ENCODE measurements at regions not wholly inside any gene's neighbourhood (a gene's known extent, or its start where the extent isn't known, plus 50 kb on each side); places are given as distances from the start of the nearest gene placed in this dataset.

DNA sequence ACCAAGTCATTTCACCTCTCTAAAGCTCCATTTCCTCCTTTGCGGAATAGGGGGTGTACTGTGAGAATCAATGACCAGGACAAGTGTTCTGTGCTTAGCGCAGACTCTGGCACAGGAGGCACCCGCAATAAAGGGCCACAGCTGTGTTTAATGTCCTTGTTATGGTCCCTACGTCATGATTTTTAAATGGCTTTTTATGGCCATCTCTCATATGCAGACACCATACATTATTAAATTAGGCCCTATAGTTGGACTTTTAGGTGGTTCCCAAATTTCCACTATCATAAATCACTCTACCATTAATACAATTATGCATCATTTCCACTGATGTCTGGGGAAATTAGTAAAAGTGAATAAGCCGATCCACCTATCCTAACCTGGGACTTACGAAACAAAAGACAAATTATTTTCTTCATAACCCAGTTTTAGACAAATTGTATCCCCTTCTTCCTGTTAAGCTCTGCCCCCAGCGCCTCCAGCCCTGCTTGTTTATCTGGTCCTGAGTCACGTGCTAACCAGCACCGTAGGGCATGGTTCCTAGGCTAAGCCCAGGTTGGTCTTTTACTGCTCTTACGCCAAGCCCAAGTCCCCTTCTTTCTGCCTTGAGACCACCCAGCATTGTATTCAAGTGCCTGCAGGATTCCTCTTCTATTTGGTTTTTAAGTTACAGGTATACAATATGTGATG is 278.3 kb downstream of the SHQ1 start:
- TF ChIP-seq, protein P1, sequence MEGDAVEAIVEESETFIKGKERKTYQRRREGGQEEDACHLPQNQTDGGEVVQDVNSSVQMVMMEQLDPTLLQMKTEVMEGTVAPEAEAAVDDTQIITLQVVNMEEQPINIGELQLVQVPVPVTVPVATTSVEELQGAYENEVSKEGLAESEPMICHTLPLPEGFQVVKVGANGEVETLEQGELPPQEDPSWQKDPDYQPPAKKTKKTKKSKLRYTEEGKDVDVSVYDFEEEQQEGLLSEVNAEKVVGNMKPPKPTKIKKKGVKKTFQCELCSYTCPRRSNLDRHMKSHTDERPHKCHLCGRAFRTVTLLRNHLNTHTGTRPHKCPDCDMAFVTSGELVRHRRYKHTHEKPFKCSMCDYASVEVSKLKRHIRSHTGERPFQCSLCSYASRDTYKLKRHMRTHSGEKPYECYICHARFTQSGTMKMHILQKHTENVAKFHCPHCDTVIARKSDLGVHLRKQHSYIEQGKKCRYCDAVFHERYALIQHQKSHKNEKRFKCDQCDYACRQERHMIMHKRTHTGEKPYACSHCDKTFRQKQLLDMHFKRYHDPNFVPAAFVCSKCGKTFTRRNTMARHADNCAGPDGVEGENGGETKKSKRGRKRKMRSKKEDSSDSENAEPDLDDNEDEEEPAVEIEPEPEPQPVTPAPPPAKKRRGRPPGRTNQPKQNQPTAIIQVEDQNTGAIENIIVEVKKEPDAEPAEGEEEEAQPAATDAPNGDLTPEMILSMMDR (IDR thresholded peaks at IDR 0.05) = no peak
- TF ChIP-seq POLR2A (IDR thresholded peaks at IDR 0.05) (no peak), EP300 (IDR thresholded peaks at IDR 0.05) (no peak)
